ENCODE measurements at regions not wholly inside any gene's neighbourhood (a gene's known extent, or its start where the extent isn't known, plus 50 kb on each side); places are given as distances from the start of the nearest gene placed in this dataset.

DNA sequence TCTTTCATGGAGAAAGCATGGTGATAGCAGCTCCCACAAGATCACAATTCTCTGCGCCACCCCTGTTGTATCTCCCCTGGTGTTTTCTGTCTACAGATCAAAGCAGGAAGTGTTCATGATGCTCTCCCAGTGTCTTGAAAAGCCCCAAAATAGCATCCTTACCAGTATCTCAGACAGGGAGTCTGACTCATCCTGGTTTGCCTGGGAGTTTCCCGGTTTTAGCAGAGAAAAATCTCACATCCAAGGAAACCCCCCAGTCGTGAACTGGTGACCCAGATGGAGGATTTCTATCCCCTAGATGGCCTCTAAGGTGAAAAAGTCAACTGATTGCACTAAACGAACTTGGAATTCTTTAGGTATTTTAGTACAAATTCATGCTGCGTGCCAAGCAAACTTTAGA lies 64.3 kb upstream of the NR0B1 start:
- TF ChIP-seq, protein P1, sequence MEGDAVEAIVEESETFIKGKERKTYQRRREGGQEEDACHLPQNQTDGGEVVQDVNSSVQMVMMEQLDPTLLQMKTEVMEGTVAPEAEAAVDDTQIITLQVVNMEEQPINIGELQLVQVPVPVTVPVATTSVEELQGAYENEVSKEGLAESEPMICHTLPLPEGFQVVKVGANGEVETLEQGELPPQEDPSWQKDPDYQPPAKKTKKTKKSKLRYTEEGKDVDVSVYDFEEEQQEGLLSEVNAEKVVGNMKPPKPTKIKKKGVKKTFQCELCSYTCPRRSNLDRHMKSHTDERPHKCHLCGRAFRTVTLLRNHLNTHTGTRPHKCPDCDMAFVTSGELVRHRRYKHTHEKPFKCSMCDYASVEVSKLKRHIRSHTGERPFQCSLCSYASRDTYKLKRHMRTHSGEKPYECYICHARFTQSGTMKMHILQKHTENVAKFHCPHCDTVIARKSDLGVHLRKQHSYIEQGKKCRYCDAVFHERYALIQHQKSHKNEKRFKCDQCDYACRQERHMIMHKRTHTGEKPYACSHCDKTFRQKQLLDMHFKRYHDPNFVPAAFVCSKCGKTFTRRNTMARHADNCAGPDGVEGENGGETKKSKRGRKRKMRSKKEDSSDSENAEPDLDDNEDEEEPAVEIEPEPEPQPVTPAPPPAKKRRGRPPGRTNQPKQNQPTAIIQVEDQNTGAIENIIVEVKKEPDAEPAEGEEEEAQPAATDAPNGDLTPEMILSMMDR (IDR thresholded peaks at IDR 0.05): no peak
- TF ChIP-seq POLR2AphosphoS5 (IDR thresholded peaks at IDR 0.05) (no peak), POLR2A (IDR thresholded peaks at IDR 0.05) (no peak)
